NCI-H345 treated with DMSO at 0.1 percent for 48 hours (cell line): ENCODE measurements at regions not wholly inside any gene's neighbourhood (a gene's known extent, or its start where the extent isn't known, plus 50 kb on each side); places are given as distances from the start of the nearest gene placed in this dataset.
"Not testable (repeated sequence)": the region's sequence is repeated elsewhere in the genome, so short reads cannot be mapped to it uniquely, and the experiment has no call there.

Experiments
- DNase-seq: peaks from one replicate; lab custom pipeline; 2025; ENCODE audit not compliant: unreplicated experiment; lab: John Stamatoyannopoulos, UW

GRCh38 chr2:7420530-7420929 lies 503.3 kb downstream of the RNF144A start:
- DNase-seq = no peak

GRCh38 chr2:7424481-7424880 lies 507.3 kb downstream of the RNF144A start:
- no peak for DNase-seq

GRCh38 chr2:7427293-7428060 lies 510.3 kb downstream of the RNF144A start:
- peak; percentile 87 for DNase-seq

- no peak for DNase-seq
Observed at GRCh38 chr2:7428454-7429204, 511.4 kb downstream of the RNF144A start.

- no peak for DNase-seq
Observed at GRCh38 chr2:7429733-7430132, 512.5 kb downstream of the RNF144A start.

GRCh38 chr2:7430421-7430868 lies 513.2 kb downstream of the RNF144A start:
- no peak for DNase-seq

- DNase-seq = no peak
Observed at GRCh38 chr2:7430869-7431641, 513.8 kb downstream of the RNF144A start.

- DNase-seq = no peak
Observed at GRCh38 chr2:7432436-7432835, 515.2 kb downstream of the RNF144A start.

GRCh38 chr2:7436096-7436906 lies 519.1 kb downstream of the RNF144A start:
- DNase-seq = no peak

- no peak for DNase-seq
Observed at GRCh38 chr2:7437141-7437540, 519.9 kb downstream of the RNF144A start.

- no peak for DNase-seq
Observed at GRCh38 chr2:7437716-7438632, 520.8 kb downstream of the RNF144A start.

GRCh38 chr2:7438855-7439254 lies 521.6 kb downstream of the RNF144A start:
- DNase-seq = no peak

- no peak for DNase-seq
Observed at GRCh38 chr2:7440977-7441376, 523.8 kb downstream of the RNF144A start.

- DNase-seq = not testable (repeated sequence)
Observed at GRCh38 chr2:7441841-7442240, 524.6 kb downstream of the RNF144A start.

GRCh38 chr2:7444626-7445025 lies 527.4 kb downstream of the RNF144A start:
- DNase-seq = no peak

- DNase-seq = no peak
Observed at GRCh38 chr2:7448578-7449264, 531.5 kb downstream of the RNF144A start.

- peak; percentile 22 for DNase-seq
Observed at GRCh38 chr2:7449298-7449697, 532.1 kb downstream of the RNF144A start.

- no peak for DNase-seq
Observed at GRCh38 chr2:7450188-7450832, 533.1 kb downstream of the RNF144A start.

GRCh38 chr2:7450833-7451190 lies 533.6 kb downstream of the RNF144A start:
- DNase-seq = no peak
